HG03442 (cell line): ENCODE measurements at regions not wholly inside any gene's neighbourhood (a gene's known extent, or its start where the extent isn't known, plus 50 kb on each side); places are given as distances from the start of the nearest gene placed in this dataset.

Experiments
- ATAC-seq: cut with Tn5 transposase; IDR thresholded peaks from one replicate; pipeline ENCODE4 v1.9.1; 2021; ENCODE audit warnings: mild to moderate bottlenecking, moderate library complexity; ENCODE audit not compliant: unreplicated experiment

DNA sequence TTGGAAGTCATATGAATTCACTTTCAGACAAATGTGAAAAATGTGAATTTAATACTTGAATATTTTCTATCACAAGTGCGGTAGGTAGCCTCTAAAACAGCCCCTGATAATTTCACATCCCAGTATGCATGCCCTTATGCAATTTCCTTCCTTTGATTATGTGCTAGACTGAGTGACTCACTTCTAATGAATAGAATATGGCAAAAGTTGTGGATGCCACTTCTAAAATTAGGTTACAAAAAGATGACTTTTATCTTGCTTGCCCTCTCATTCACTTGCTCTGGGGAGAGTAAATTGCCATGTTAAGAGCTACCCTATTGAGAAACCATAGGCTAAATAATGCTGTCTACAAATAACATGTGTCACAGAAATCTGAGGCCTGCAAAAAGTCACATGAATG lies 402.5 kb upstream of the PCDH9 start:
- no peak for ATAC-seq

DNA sequence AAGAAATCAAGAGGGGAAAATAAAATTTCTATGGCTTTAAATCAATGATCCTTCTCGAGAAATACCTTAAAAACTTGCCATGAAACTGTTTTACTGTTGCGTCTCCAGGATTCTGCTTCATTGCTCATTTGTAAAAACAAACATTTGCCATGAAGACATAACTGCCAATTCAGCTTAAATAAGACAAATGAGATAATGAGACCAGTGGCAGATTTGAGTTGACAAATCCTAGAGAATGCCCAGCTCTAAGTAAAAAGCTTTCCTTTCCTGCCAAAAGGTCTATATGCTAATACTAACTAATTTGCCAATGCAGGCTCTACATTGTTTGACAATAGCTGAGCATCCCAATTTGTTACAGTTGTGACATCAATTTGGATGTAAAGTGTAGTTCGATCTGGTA lies 400.5 kb upstream of the PCDH9 start:
- ATAC-seq, result no peak

DNA sequence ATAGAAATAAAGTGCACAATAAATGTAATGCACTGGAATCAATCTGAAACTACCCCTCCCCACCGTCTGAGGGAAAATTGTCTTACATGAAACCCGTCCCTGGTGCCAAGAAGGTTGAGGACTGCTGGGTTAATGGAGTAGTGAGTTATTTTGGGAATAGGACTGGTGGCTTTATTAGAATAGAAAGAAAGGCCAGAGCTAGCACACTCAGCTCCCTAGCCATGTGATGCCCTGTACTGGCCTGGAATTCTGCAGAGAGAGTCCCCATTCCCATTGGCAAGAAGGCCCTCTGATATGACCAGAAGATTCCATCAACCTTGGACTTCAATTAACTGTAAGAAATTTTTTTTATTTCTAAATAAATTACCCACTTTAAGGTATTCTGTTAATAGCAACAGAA lies 393.5 kb upstream of the PCDH9 start:
- ATAC-seq, result no peak

DNA sequence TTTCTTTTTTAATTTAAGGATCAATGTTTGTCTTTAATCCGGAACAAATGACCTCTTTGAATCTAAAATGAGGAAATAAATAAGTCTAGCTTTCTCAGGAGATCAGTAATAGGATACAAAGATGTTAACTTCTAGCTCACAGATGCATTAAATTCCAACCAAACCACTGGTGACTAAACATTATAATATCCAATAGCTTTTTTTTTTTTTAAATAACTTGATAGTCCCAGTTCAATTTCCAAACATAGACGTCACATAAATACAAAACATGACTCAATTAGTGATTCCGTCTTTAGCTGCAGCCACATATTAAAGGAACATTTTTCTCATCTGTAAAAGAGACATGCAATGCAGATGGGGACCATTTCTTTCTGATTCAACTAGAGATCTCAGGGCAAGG lies 390.5 kb upstream of the PCDH9 start:
- ATAC-seq, result no peak

DNA sequence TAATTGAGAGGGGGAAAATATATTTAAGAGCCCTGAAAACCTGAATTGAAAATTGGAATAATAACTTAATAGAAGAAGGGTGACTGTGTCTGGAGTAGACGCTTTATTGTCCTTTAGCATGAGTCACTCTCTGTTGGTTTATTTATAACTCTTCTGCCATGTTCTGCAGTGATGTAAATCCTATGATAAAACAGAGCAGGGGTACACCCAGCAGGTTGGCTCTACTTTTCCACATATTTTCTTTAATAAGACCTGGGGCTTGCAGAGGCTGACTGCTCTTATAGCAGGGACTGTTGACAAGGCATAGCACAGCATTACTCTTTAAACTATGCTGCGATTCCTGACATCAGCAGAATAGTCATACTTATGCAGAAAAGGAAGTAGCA lies 389.9 kb upstream of the PCDH9 start:
- no peak for ATAC-seq

DNA sequence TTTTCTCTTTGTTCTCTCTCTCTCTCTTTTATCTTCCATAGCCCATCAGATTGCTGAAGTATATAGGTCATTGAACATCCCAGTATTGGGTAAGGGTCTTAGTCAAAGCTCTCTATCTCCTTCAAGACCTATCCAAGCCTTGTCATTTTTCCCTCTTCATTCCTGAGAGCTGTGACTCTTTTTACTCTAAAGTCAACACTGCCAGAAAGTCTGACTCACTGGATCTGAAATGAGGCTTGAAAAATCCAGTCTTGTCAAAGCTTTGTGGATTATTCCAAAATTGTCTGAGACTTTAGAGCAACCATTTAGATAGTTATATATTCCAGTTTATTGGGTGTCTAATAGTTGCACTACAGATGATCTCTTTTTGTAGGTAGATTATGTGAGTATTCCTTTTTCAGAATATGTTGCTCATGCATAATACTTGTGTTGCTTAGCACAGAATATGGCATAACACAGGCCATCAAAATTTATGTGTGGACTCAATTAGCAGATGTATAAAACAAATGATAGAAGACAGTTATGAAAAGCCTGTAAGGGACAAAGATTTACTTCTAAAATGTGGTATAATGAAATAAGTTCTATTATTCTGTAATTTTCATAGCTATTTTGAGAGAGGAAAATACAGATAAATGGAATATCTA lies 389.3 kb upstream of the PCDH9 start:
- ATAC-seq, result no peak

DNA sequence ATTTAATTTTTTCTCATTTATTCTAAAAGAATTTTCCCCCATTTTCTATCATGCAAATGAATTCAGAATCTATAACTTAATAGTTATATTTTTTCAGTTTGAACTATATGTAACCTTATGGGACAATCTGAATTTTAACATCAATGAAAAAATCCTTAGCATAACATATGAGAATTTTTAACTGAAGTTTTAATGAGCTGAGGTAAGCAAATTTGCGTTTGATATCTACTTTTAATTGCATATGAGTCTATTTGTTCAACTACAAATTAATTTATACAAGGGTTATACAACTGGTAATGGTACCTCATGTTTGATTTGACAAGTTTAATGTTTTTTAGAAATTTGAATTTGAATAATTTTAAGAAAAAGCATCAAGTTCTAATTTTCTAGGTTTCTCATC lies 384.4 kb upstream of the PCDH9 start:
- no peak for ATAC-seq

DNA sequence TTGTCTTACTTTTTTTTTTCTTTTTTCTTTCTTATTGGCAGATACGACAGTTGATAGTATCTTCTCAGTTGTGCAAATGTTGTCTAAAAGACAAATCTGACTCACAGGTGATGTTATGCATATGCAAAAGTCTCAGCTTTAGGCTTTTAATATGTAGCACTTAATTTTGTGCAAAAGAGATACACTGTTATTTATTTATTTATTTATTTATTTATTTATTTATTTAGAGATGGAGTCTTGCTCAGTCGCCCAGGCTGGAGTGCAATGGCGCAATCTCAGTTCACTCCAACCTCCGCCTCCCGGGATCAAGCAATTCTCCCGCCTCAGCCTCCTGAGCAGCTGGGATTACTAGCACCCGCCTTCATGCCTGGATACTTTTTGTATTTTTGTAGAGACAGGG lies 383.9 kb upstream of the PCDH9 start:
- ATAC-seq, result no peak

DNA sequence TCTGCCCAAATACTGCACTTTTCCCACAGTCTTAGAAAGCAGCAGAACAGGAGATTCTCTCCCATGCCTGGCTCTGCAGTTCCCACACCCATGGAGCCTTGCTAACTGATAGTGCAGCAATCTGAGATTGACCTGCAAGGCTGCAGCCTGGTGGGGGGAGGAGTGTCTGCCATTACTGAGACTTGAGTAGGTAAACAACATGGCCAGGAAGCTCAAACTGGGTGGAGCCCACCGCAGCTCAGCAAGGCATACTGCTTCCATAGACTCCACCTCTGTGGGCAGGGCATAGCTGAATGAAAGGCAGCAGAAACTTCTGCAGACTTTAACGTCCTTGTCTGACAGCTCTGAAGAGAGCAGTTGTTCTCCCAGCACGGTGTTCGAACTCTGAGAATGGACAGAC lies 358.5 kb upstream of the PCDH9 start:
- ATAC-seq, result no peak

DNA sequence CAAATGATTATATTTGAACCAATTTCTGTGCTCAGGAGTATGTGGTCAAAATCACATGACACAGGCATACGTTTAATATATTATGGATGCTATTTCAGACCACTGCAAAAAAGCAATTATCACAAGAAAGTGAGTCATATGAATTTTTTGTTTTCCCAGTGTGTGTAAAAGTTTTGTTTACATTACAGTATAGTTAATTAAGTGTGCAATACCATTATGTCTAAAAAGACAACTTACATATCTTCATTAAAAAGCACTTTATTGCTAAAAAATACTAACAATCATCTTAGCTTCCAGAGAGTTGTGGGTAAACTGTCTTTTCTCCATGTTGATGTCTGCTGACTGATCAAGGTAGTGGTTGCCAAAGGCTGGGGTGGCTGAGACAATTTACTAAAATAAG lies 347.2 kb upstream of the PCDH9 start:
- no peak for ATAC-seq

DNA sequence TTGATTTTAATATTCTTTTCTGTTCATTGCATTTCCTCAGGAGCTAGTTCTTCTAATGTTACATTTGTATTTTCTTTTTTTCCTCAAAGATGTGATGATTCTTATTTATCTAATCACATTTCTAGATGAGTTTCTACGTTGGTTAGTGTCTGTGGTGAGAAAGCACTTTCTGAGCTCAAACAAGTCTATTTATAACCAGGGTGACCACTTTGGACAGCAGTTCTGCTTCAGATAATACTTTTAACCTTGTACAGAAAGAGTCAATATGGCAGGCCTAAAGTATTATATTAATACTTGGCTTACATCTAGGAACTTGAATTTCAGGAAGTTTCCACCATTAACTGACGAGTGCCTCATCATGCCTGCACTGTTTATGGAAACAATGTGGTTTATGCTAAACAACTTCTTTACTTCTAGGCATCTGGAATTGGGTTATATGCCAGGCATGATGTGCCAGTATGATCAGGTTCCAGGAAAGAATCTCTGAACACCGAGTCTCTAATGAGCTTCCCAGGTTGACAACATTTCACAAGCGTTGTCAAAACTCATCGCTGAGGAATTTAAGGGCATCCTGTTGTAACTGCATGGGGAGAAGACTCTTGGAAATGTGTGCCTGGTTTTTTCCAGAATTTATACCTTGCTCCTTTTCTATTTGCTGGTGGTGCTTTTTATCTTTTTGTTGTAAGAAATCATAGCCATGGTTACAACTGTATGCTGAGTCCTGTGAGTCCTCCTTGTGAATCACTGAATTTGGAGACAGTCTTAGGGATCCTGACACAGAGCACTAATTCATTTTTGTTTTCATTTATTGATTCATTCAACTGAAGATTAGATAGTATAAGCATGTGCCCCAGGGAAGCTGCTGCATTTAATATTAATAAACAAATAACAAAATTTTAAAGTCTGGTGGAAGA lies 344.4 kb upstream of the PCDH9 start:
- no peak for ATAC-seq

DNA sequence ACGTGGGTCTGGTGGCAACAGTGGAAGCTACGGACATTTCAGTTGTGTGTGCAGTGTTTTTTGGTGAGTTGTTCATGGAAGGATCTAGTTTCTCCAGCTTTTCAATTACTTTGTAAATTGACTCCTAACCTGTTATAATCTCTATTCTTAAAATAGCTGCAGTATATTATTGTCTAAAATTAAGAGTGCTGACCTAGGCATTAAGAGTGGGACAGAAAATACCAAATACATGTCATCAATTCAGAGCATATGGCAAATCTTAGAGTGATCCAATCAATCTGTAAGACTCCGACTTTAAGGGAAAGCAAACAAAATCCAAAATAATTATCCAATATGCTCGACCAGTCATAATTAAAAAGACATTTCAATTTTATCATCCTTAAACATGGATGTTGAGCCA lies 338.1 kb upstream of the PCDH9 start:
- ATAC-seq, result no peak

DNA sequence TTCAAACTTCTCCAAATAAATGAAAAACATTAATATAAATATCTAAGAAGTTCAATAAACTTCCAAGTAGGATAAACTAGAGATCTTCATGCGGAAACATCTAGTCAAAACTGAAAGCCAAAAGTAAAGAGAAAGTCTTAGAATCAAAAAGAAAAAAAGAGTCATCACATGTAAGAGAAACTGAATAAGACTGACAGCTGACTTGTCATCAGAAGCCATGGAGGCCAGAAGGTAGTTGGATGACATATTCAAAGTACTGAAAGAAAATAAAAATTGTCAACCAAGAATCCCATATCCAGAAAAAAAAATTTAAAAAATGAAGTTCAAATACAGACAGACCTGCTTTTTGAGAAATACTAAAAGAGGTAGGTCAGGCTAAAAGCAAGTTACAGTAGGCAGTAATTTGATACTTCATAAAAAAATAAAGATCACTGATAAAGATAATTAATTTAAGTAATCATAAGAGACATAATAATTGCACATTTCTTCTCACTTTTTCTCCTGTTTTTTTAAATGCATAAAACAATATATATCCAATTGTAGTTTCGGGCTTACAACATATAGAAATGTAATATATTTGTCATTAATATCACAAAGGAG lies 327.6 kb upstream of the PCDH9 start:
- no peak for ATAC-seq

DNA sequence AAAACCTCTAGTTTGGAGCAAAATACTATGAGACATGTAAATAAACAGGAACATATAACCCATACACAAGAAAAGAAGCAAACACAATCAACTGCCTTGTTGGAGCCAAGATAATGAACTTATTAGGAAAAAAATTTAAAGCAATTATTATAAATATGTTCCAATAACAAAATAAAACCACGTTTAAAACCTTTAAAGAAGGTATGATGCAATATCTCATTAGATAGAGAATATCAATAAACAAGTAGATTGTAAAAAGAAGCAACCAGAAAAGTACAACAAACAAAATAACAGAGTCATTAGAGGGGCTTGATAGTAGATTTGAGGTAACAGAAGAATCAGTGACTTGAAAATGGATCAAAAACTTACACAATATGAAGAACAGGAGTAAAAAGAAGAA lies 327.0 kb upstream of the PCDH9 start:
- ATAC-seq, result no peak

DNA sequence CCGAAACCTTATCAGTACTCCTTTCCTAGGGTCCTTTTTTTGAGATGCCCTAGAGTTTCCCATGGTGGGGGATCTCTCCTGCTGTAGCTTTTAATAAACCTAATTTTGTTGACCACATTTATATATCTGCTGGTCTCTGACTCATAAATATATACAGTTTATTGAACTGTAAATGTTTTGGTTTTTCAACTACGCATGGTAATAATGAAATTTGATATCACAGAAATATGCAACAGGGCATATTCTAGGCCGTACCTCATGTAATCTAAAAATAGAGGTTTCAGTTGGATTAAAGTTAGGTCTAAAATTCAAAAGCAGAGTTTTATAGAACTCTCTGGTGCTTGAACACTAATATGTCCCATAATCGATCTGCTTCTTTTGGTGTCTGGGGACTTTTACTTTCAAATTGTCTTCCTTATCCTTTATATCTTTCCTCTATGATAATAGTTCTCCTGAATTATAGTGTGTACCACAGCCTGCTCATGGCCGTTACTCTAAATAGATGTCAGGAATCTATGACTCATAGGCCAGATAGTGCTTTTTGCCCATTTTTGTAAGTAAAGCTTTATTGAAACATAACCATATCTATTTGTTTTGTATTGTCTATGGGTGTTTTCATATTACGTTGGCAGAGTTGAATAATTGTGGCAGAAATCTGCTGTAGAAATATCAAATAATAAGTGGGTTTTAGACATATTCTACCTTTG lies 324.8 kb upstream of the PCDH9 start:
- no peak for ATAC-seq

DNA sequence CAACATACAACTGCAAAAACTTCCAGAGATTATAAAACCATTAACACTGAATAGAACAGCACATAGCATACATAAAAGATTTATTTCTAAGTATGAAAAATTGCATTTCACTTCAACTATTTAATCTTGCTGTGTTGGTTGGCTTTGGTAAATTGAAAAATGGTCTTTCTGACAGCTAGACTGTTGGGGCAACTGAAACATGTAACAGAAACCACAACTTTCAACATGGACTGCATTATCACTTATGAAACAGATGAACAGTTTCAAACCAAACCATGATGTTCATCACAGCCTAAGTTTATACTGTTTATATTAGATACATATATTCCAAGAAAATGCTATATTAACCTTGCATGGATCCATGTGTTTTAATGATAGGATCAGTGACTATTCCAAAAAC lies 324.1 kb upstream of the PCDH9 start:
- ATAC-seq, result no peak

DNA sequence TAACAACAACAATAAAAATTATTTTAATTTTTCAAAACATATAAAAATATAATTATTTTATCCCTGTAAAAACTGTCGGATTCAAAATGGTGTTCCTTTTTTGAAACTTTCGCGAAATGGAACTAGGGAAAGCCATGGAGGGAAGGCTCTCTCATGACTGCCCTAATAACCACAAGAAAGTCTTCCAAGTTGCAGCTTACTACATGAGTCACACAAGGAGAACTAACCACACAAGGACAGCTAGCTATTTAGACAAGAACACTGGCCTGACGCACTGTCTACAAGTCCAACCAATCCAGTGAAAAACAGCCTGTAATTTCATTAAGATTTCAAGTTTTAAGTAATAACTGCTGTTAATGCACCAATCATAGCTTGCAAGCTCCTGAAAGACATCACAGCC lies 319.2 kb upstream of the PCDH9 start:
- no peak for ATAC-seq

DNA sequence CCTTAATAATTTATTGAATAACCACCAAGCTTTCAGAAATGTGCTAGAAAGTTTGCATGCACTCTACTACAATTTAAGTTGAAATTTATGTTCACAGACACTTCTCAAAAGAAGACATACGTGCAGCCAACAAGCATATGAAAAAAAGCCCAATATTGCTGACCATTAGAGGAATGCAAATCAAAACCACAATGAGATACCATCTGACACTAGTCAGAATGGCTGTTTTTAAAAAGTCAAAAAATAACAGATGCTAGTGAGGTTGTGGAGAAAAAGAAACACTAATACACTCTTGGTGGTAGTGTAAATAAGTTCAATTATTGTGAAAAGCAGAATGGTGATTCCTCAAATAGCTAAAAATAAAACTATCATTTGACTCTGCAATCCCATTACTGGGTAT lies 308.8 kb upstream of the PCDH9 start:
- no peak for ATAC-seq

DNA sequence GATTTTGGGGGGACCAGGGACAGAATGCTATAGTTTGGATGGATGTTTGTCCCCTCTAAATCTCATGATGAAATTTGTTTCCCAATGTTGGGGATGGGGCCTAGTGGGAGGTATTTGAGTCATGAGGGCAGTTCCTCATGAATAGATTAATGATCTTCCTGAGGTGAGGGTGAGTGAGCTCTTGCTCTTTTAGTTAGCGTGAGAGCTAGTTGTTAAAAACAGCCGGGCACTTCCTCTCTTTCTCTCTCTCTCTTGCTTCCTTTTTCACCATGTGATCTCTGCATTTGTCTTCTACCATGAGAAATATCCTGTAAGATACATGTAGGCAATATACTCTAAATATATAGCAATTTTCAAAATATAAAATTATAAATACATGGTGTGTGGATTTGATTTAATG lies 290.8 kb upstream of the PCDH9 start:
- no peak for ATAC-seq

DNA sequence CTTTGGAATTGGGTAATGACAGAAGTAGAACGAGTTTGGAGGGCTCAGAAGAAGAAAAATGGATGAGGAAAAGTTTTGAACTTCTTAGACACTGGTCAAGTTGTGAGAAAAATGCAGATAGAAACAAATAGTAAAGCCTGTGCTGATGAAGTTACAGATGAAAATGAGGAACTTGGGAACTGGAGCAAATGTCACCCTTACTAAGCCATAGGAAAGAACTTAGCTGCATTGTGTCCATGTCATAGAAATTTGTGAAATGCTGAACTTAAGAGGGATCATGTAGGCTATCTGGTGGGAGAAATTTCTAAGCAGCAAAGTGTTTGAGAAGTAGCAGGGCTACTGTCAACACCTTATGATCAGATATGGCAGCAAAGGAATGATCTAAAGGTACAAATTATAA lies 289.2 kb upstream of the PCDH9 start:
- no peak for ATAC-seq

DNA sequence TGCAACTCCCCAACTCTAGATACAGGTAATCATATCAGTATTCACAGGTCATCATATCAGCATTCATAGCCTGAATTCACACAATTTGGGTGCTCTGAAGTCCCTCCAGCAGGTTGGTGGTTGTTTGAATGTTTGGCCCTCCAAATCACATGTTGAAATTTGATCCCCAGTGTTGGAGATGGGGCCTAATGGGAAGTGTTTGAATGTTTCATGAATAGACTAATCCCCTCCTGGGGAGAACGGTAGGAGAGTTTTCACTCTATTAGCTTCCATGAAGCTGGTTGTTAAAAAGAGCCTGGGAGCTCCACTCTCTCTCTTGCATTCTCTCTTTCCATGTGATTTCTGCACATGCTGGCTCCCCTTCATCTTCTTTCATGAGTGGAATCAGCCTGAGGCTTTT lies 288.6 kb upstream of the PCDH9 start:
- ATAC-seq, result no peak

DNA sequence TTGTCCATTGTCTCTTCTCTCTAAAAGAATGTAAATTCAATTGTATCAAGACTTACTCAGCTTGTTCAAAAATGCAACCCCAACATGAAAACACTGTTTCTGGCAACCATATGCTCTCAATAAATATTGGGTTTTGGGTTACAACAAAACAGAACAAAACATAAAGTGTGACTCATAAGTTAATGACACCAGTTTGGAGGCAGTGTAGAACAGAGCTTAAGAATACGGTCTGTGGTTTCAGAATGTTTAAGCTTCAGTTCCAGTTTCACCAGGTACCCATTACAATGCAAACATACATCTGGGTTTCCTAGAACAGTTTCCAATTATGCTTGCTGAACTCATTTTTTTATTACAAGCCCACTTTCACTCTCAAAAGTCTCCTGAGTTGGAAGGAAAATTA lies 285.8 kb upstream of the PCDH9 start:
- peak; percentile 72 for ATAC-seq
